SU-DHL-6 (cell line): ENCODE measurements at regions not wholly inside any gene's neighbourhood (a gene's known extent, or its start where the extent isn't known, plus 50 kb on each side); places are given as distances from the start of the nearest gene placed in this dataset.

Experiments used
- H2AFZ ChIP-seq: fragments of 200-600 bp; sonication (generic); 2 replicates; pipeline ENCODE4 v1.6.1; 2014; ENCODE audit warnings: low read depth, mild to moderate bottlenecking, moderate library complexity, mixed read lengths, antibody characterized with exemption, low read length; ENCODE audit not compliant: severe bottlenecking
- H3F3A ChIP-seq: fragments of 200-600 bp; shearing (Covaris generic); 2 replicates; pipeline ENCODE4 v1.6.0; 2016; ENCODE audit warnings: antibody characterized with exemption, mild to moderate bottlenecking; ENCODE audit not compliant: insufficient read depth
- H3K27ac ChIP-seq: fragments of 200-600 bp; sonication (generic); 2 replicates; pipeline ENCODE4 v1.5.1; 2016; ENCODE audit warnings: low read depth, mild to moderate bottlenecking, low read length, moderate library complexity, mixed read lengths
- H3K27me3 ChIP-seq: fragments of 200-600 bp; sonication (generic), shearing (Covaris generic); 2 replicates; pipeline ENCODE4 v1.6.0; 2014; ENCODE audit warnings: mild to moderate bottlenecking, low read length
- H3K36me3 ChIP-seq: fragments of 200-600 bp; sonication (generic); 2 replicates; pipeline ENCODE4 v1.6.1; 2014; ENCODE audit warnings: mild to moderate bottlenecking, low read length, mixed read lengths
- H3K4me2 ChIP-seq: fragments of 300-600, 200-600 bp; shearing (Covaris generic), sonication (generic); 2 replicates; pipeline ENCODE4 v1.6.0; 2014; ENCODE audit warnings: low read length, low read depth, mild to moderate bottlenecking; ENCODE audit not compliant: poor library complexity, severe bottlenecking
- H3K4me3 ChIP-seq: fragments of 200-600 bp; sonication (generic); 2 replicates; pipeline ENCODE4 v1.5.1; 2014; ENCODE audit warnings: antibody characterized with exemption, low read length, mild to moderate bottlenecking, mixed read lengths; ENCODE audit not compliant: insufficient read depth, poor library complexity, severe bottlenecking
- H3K79me2 ChIP-seq: fragments of 200-600 bp; sonication (generic); 2 replicates; pipeline ENCODE4 v1.6.1; 2014; ENCODE audit warnings: mild to moderate bottlenecking, low read length, moderate library complexity; ENCODE audit not compliant: insufficient read depth
- H3K9ac ChIP-seq: fragments of 200-600 bp; sonication (generic); 2 replicates; pipeline ENCODE4 v1.7.0; 2014; ENCODE audit warnings: mild to moderate bottlenecking, low read length
- H3K9me2 ChIP-seq: fragments of 200-600 bp; sonication (generic); replicated peaks from 2 replicates; pipeline ENCODE4 v1.6.1; 2014; ENCODE audit warnings: low read length; ENCODE audit not compliant: insufficient read depth
- H3K9me3 ChIP-seq: fragments of 200-600 bp; sonication (generic); 2 replicates; pipeline ENCODE4 v1.6.1; 2014; ENCODE audit warnings: low read length, mixed read lengths; ENCODE audit not compliant: insufficient read depth
- H4K20me1 ChIP-seq: fragments of 200-600 bp; sonication (generic); 2 replicates; pipeline ENCODE4 v1.6.1; 2014; ENCODE audit warnings: low read depth, mild to moderate bottlenecking, antibody characterized with exemption, low read length, moderate library complexity, mixed read lengths
- CTCF ChIP-seq: fragments of 200-600 bp; sonication (generic); IDR thresholded peaks from one replicate; pipeline ENCODE4 v1.5.1; 2017; ENCODE audit warnings: antibody characterized with exemption, mild to moderate bottlenecking, low read length, moderate library complexity; ENCODE audit not compliant: insufficient read depth, poor library complexity, severe bottlenecking
- EZH2phosphoT487 ChIP-seq: fragments of 200-600 bp; sonication (generic), shearing (Covaris generic); conservative IDR thresholded peaks from 2 replicates; pipeline ENCODE4 v1.6.1; 2018; ENCODE audit warnings: mild to moderate bottlenecking, antibody characterized with exemption, low read length, moderate library complexity, mixed read lengths

GRCh38 chr4:126396703-126397102, 1081.9 kb downstream of the FAT4 start:
- Histone ChIP-seq H2AFZ (no peak overlapping the region), H3K27ac (no peak overlapping the region), H3K9me2 (no peaks in the 10 kb centered on the region), H3K9ac (no peak overlapping the region), H3K27me3 (no peaks in the 10 kb centered on the region), H3F3A (no peaks in the 10 kb centered on the region), H3K36me3 (no peaks in the 10 kb centered on the region), H3K4me2 (no peak overlapping the region), H4K20me1 (no peaks in the 10 kb centered on the region), H3K9me3 (no peaks in the 10 kb centered on the region), H3K79me2 (no peaks in the 10 kb centered on the region), H3K4me3 (no peak overlapping the region)
- no peak for TF ChIP-seq EZH2phosphoT487
- TF ChIP-seq CTCF: no peak

- no peaks in the 10 kb centered on the region for H3K27me3 ChIP-seq
- H3K9ac ChIP-seq: no peak overlapping the region
- no peak overlapping the region for H3K4me3 ChIP-seq
- H3K9me3 ChIP-seq: no peaks in the 10 kb centered on the region
- no peaks in the 10 kb centered on the region for H3F3A ChIP-seq
- TF ChIP-seq CTCF (no peak), EZH2phosphoT487 (no peak)
- H2AFZ ChIP-seq: no peak overlapping the region
- no peaks in the 10 kb centered on the region for H4K20me1 ChIP-seq
- H3K27ac ChIP-seq: no peak overlapping the region
- H3K4me2 ChIP-seq: no peak overlapping the region
- no peaks in the 10 kb centered on the region for H3K79me2 ChIP-seq
- H3K36me3 ChIP-seq: no peaks in the 10 kb centered on the region
- no peaks in the 10 kb centered on the region for H3K9me2 ChIP-seq
Measured at GRCh38 chr4:126404549-126404948, 1089.8 kb downstream of the FAT4 start.

GRCh38 chr4:126405369-126405982, 1090.7 kb downstream of the FAT4 start:
- Histone ChIP-seq H3K4me3 (no peak overlapping the region), H4K20me1 (no peaks in the 10 kb centered on the region)

More at GRCh38 chr4:126405369-126405982, 1090.7 kb downstream of the FAT4 start:
- H3K27ac ChIP-seq: no peak overlapping the region
- H3K9ac ChIP-seq: no peak overlapping the region
- H2AFZ ChIP-seq: no peak overlapping the region
- TF ChIP-seq EZH2phosphoT487 (no peak), CTCF (no peak)
- no peaks in the 10 kb centered on the region for H3K27me3 ChIP-seq
- no peaks in the 10 kb centered on the region for H3F3A ChIP-seq
- H3K79me2 ChIP-seq: no peaks in the 10 kb centered on the region
- H3K9me2 ChIP-seq: no peaks in the 10 kb centered on the region
- H3K9me3 ChIP-seq: no peaks in the 10 kb centered on the region
- H3K36me3 ChIP-seq: no peaks in the 10 kb centered on the region
- H3K4me2 ChIP-seq: no peak overlapping the region
